ENCODE measurements at regions not wholly inside any gene's neighbourhood (a gene's known extent, or its start where the extent isn't known, plus 50 kb on each side); places are given as distances from the start of the nearest gene placed in this dataset.

DNA sequence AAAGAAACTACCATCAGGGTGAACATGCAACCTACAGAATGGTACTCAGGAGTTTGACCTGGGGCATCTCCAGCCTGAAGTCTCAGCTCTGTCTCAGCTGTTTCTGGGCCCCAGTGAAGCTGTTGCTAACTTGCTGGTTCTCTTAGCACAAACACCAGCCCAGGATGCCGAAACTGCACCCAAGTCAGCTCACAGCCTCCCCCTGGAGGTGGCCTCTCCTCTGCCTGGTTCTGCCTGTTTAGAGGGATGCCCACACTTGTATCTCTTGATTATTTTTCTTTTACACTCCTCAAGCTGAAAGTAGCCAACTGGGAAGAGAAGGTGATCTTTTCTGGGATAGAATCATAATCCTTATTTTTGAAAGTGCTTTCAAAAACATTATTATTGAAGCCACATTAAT lies 289.0 kb upstream of the RASGRP1 start:
- H3K4me3 ChIP-seq (ENCODE audit: low read depth in 2 of 2, low read length in 2 of 2), result no peak overlapping the region
- POLR2A ChIA-PET, result no interaction called here
- no peak for DNase-seq (ENCODE audit: low read depth, low spot score)

DNA sequence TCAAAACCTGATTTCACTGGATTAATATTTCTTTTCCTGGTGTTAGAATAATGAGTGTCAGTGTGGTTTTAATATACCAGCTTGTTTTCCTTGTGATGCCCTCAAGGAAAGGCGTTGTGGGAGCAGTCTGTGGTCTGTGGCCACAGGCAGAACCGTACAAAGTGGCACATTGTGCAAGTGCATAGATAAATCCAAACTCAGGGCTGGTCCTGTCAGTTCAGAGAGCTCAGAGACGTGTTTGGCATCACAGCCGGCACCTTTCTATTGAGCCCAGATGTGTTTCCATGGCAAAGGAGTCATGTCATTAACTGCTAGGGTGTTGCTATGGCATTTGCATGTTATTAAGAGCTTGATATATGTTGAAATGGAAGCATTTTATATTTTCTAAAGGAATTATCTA lies 289.9 kb upstream of the RASGRP1 start:
- intact Hi-C loops (cut with micrococcal nuclease; ENCODE audit: unreplicated experiment), result no loop called here
- ChIA-PET POLR2A (no interaction called here), CTCF (no interaction called here)
- ATAC-seq (no peak), DNase-seq (ENCODE audit: low read depth, low spot score) (no peak)
- no peaks in the 10 kb centered on the region for H3K27me3 ChIP-seq (ENCODE audit: control insufficient read depth, insufficient read depth, low read length)
- no peaks in the 10 kb centered on the region for H3K4me1 ChIP-seq (ENCODE audit: control insufficient read depth, insufficient read depth, low read length)
- BruUV-seq (replicated peaks), result no TSS peak
- no peak for TF ChIP-seq TCF7L2 (IDR thresholded peaks at IDR 0.05; ENCODE audit: low read depth, low read length)
- TF ChIP-seq POLR2AphosphoS5 (IDR thresholded peaks at IDR 0.05; ENCODE audit: low read depth, low read length), result no peak
- TF ChIP-seq, protein P1, sequence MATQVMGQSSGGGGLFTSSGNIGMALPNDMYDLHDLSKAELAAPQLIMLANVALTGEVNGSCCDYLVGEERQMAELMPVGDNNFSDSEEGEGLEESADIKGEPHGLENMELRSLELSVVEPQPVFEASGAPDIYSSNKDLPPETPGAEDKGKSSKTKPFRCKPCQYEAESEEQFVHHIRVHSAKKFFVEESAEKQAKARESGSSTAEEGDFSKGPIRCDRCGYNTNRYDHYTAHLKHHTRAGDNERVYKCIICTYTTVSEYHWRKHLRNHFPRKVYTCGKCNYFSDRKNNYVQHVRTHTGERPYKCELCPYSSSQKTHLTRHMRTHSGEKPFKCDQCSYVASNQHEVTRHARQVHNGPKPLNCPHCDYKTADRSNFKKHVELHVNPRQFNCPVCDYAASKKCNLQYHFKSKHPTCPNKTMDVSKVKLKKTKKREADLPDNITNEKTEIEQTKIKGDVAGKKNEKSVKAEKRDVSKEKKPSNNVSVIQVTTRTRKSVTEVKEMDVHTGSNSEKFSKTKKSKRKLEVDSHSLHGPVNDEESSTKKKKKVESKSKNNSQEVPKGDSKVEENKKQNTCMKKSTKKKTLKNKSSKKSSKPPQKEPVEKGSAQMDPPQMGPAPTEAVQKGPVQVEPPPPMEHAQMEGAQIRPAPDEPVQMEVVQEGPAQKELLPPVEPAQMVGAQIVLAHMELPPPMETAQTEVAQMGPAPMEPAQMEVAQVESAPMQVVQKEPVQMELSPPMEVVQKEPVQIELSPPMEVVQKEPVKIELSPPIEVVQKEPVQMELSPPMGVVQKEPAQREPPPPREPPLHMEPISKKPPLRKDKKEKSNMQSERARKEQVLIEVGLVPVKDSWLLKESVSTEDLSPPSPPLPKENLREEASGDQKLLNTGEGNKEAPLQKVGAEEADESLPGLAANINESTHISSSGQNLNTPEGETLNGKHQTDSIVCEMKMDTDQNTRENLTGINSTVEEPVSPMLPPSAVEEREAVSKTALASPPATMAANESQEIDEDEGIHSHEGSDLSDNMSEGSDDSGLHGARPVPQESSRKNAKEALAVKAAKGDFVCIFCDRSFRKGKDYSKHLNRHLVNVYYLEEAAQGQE (IDR thresholded peaks at IDR 0.05; ENCODE audit: insufficient read depth in 1 of 2, low read depth in 2 of 2, low read length in 1 of 2), result no peak
- H3K9me3 ChIP-seq (ENCODE audit: control insufficient read depth, insufficient read depth, low read depth, low read length), result no peaks in the 10 kb centered on the region
- in situ Hi-C loops (cut with HindIII; ENCODE audit: low pct_unique_long_range_greater_than_20kb, low sequenced_read_pairs), result no loop called here
- H3K4me3 ChIP-seq (ENCODE audit: low read depth in 2 of 2, low read length in 2 of 2), result no peak overlapping the region
- H3K27ac ChIP-seq (ENCODE audit: low read length), result no peak overlapping the region
- H3K36me3 ChIP-seq (ENCODE audit: control insufficient read depth, insufficient read depth, low read length), result no peaks in the 10 kb centered on the region

More for the DNA sequence above, 289.0 kb upstream of the RASGRP1 start:
- CTCF ChIA-PET, result no interaction called here
- TF ChIP-seq POLR2AphosphoS5 (IDR thresholded peaks at IDR 0.05; ENCODE audit: low read depth, low read length) (no peak), TCF7L2 (IDR thresholded peaks at IDR 0.05; ENCODE audit: low read depth, low read length) (no peak), SIN3A (IDR thresholded peaks at IDR 0.05; ENCODE audit: borderline replicate concordance, insufficient read depth, low read depth, low read length) (no peak)
- TF ChIP-seq, protein P2, sequence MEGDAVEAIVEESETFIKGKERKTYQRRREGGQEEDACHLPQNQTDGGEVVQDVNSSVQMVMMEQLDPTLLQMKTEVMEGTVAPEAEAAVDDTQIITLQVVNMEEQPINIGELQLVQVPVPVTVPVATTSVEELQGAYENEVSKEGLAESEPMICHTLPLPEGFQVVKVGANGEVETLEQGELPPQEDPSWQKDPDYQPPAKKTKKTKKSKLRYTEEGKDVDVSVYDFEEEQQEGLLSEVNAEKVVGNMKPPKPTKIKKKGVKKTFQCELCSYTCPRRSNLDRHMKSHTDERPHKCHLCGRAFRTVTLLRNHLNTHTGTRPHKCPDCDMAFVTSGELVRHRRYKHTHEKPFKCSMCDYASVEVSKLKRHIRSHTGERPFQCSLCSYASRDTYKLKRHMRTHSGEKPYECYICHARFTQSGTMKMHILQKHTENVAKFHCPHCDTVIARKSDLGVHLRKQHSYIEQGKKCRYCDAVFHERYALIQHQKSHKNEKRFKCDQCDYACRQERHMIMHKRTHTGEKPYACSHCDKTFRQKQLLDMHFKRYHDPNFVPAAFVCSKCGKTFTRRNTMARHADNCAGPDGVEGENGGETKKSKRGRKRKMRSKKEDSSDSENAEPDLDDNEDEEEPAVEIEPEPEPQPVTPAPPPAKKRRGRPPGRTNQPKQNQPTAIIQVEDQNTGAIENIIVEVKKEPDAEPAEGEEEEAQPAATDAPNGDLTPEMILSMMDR (IDR thresholded peaks at IDR 0.05), result peak; percentile 28; the same call in 1 of the 2 replicates
- TF ChIP-seq, protein P1 (IDR thresholded peaks at IDR 0.05; ENCODE audit: insufficient read depth in 1 of 2, low read depth in 2 of 2, low read length in 1 of 2), result no peak
- ATAC-seq, result no peak
- no TSS peak for BruUV-seq (replicated peaks)
- Histone ChIP-seq H3K27ac (ENCODE audit: low read length) (no peak overlapping the region), H3K27me3 (ENCODE audit: control insufficient read depth, insufficient read depth, low read length) (no peaks in the 10 kb centered on the region), H3K4me1 (ENCODE audit: control insufficient read depth, insufficient read depth, low read length) (no peaks in the 10 kb centered on the region), H3K9me3 (ENCODE audit: control insufficient read depth, insufficient read depth, low read depth, low read length) (no peaks in the 10 kb centered on the region), H3K36me3 (ENCODE audit: control insufficient read depth, insufficient read depth, low read length) (no peaks in the 10 kb centered on the region)
- intact Hi-C loops (cut with micrococcal nuclease; ENCODE audit: unreplicated experiment) (no loop called here), in situ Hi-C loops (cut with HindIII; ENCODE audit: low pct_unique_long_range_greater_than_20kb, low sequenced_read_pairs) (no loop called here)

Measured in Panc1 (cell line).